HepG2 (cell line): ENCODE measurements at regions not wholly inside any gene's neighbourhood (a gene's known extent, or its start where the extent isn't known, plus 50 kb on each side); places are given as distances from the start of the nearest gene placed in this dataset.

Source experiments
- ATAC-seq: fragments of 200-7000 bp; cut with Tn5 transposase; 3 replicates; pipeline ENCODE4 v1.9.1; 2020; ENCODE audit warnings: mild to moderate bottlenecking, moderate library complexity
- BruUV-seq: library from RNA; stranded (reverse); fragments of 400-500 nt; replicated peaks from 2 replicates; lab custom pipeline; 2021; lab: Mats Ljungman, UMichigan
- CTCF ChIA-PET: fragments of 300-600 bp; formaldehyde crosslinking; extraction: SDS; loops from one replicate; lab custom pipeline; 2021; ENCODE audit warnings: low total read pairs, inconsistent platforms, low intra/inter-chr PET ratio; lab: Yijun Ruan, JAX
- POLR2A ChIA-PET: fragments of 350-600 bp; sonication (Branson Sonifier 250); formaldehyde crosslinking; loops from one replicate; lab custom pipeline; 2020; ENCODE audit warnings: antibody characterized with exemption, inconsistent platforms; lab: Yijun Ruan, JAX
- DNase-seq: peaks from one replicate; pipeline ENCODE4 v3.0.0-alpha.2; 2015; ENCODE audit warnings: low spot score
- FAIRE-seq: peaks from 3 replicates; lab custom pipeline; 2011; peaks lifted over from hg19 to GRCh38; lab: Jason Lieb, UNC
- H2AFZ ChIP-seq: one replicate; pipeline ENCODE4 v1.6.1; 2011; ENCODE audit warnings: low read length, inconsistent platforms
- H3K27ac ChIP-seq: fragments of 300-600 bp; 3 replicates; pipeline ENCODE4 v1.8.0; 2011; ENCODE audit warnings: mixed run types, mild to moderate bottlenecking, mixed read lengths, low read length, inconsistent platforms; ENCODE audit not compliant: insufficient read depth; ENCODE audit errors: extremely low read length
- H3K27me3 ChIP-seq, 2 experiments: fragments of 200-600 bp in 1 of 2; 2 replicates in 1 of 2; 3 replicates in 1 of 2; pipeline versions ENCODE4 v1.6.0 to v1.8.0; 2011; ENCODE audit warnings: low read length in 2 of 2, mild to moderate bottlenecking in 2 of 2, moderate library complexity in 2 of 2, inconsistent platforms in 1 of 2; ENCODE audit not compliant: insufficient read depth in 2 of 2, control insufficient read depth in 1 of 2
- H3K36me3 ChIP-seq, 2 experiments: fragments of 200-600 bp in 1 of 2; replicated peaks in 1 of 2; 2 replicates in 1 of 2; 3 replicates in 1 of 2; pipeline versions ENCODE4 v1.5.1 to v1.8.0; 2011; ENCODE audit warnings: low read length in 2 of 2, inconsistent platforms in 1 of 2; ENCODE audit not compliant: insufficient read depth in 2 of 2, control insufficient read depth in 1 of 2
- H3K4me1 ChIP-seq: 2 replicates; pipeline ENCODE4 v1.5.1; 2012; ENCODE audit warnings: low read length, inconsistent platforms; ENCODE audit not compliant: insufficient read depth
- H3K4me2 ChIP-seq: 2 replicates; pipeline ENCODE4 v1.6.0; 2011; ENCODE audit warnings: low read depth, low read length, inconsistent platforms
- H3K4me3 ChIP-seq, 3 experiments: fragments of 200-600 bp in 1 of 3; sonication (generic), shearing (Covaris generic) in 1 of 3; replicated peaks in 1 of 3; 2 replicates each; pipeline ENCODE4 v1.5.1; 2011 to 2016; ENCODE audit warnings: low read length in 3 of 3, inconsistent platforms in 2 of 3, low read depth in 2 of 3, mild to moderate bottlenecking in 2 of 3, control low read depth in 1 of 3, mixed read lengths in 1 of 3; ENCODE audit not compliant: insufficient read depth in 1 of 3
- H3K79me2 ChIP-seq: one replicate; pipeline ENCODE4 v1.6.1; 2011; ENCODE audit warnings: low read length, inconsistent platforms; ENCODE audit not compliant: insufficient read depth
- H3K9ac ChIP-seq: 2 replicates; pipeline ENCODE4 v1.6.0; 2011; ENCODE audit warnings: mild to moderate bottlenecking, low read depth, low read length, inconsistent platforms; ENCODE audit not compliant: insufficient read depth
- H3K9me3 ChIP-seq: 2 replicates; pipeline ENCODE4 v1.5.1; 2012; ENCODE audit warnings: mild to moderate bottlenecking, low read length
- H4K20me1 ChIP-seq: 2 replicates; pipeline ENCODE4 v1.6.0; 2011; ENCODE audit warnings: inconsistent platforms, mild to moderate bottlenecking, low read length, moderate library complexity; ENCODE audit not compliant: insufficient read depth
- HCFC1 ChIP-seq: fragments of 150-350 bp; IDR thresholded peaks from 2 replicates; pipeline ENCODE4 v1.6.1; 2014; ENCODE audit warnings: low read depth, low read length
- HHEX ChIP-seq: IDR thresholded peaks from 2 replicates; pipeline ENCODE4 v1.6.1; 2016; ENCODE audit warnings: control low read depth
- MYNN ChIP-seq: sonication (generic); formaldehyde crosslinking; IDR thresholded peaks from 2 replicates; pipeline ENCODE4 v1.4.0; 2020; ENCODE audit warnings: mild to moderate bottlenecking, low read depth, missing genetic modification reagents
- NONO ChIP-seq, 2 experiments: fragments of 450-650 bp in 1 of 2; sonication (generic) in 1 of 2; formaldehyde crosslinking in 1 of 2; IDR thresholded peaks in 1 of 2; conservative IDR thresholded peaks in 1 of 2; 2 replicates each; pipeline versions ENCODE4 v1.6.1 to v1.8.0; 2017 to 2022; ENCODE audit warnings: mild to moderate bottlenecking in 1 of 2, missing genetic modification reagents in 1 of 2, moderate library complexity in 1 of 2
- SCMH1 ChIP-seq: sonication (generic); formaldehyde crosslinking; IDR thresholded peaks from 2 replicates; pipeline ENCODE4 v1.9.0; 2021; ENCODE audit warnings: missing genetic modification reagents, mild to moderate bottlenecking, borderline replicate concordance
- SP4 ChIP-seq: sonication (generic); formaldehyde crosslinking; IDR thresholded peaks from 2 replicates; pipeline ENCODE4 v1.8.1; 2023; ENCODE audit warnings: mild to moderate bottlenecking, missing genetic modification reagents
- TP53 ChIP-seq: sonication (generic); formaldehyde crosslinking; conservative IDR thresholded peaks from 2 replicates; pipeline ENCODE4 v1.4.0; 2020; ENCODE audit warnings: missing genetic modification reagents
- ZNF234 ChIP-seq: sonication (generic); formaldehyde crosslinking; conservative IDR thresholded peaks from 2 replicates; pipeline ENCODE4 v1.5.1; 2020; ENCODE audit warnings: mild to moderate bottlenecking, missing genetic modification reagents
- ZNF333 ChIP-seq: sonication (generic); formaldehyde crosslinking; IDR thresholded peaks from 2 replicates; pipeline ENCODE4 v1.4.0; 2020; ENCODE audit warnings: mild to moderate bottlenecking, missing genetic modification reagents, borderline replicate concordance
- ZNF335 ChIP-seq: sonication (generic); formaldehyde crosslinking; IDR thresholded peaks from 2 replicates; pipeline ENCODE4 v1.4.0; 2020; ENCODE audit warnings: missing genetic modification reagents
- ZNF367 ChIP-seq: sonication (generic); formaldehyde crosslinking; IDR thresholded peaks from 2 replicates; pipeline ENCODE4 v1.4.0; 2020; ENCODE audit warnings: missing genetic modification reagents, borderline replicate concordance
- ZNF547 ChIP-seq: sonication (generic); formaldehyde crosslinking; IDR thresholded peaks from 2 replicates; pipeline ENCODE4 v1.5.1; 2020; ENCODE audit warnings: mild to moderate bottlenecking, missing genetic modification reagents
- WGBS: methylation state at CpG from one replicate; pipeline ENCODE4 v1.1.6; 2017; ENCODE audit warnings: low lambda C conversion rate; 5-methylcytosine and 5-hydroxymethylcytosine counted together
- in situ Hi-C: cut with HindIII; loops from 2 replicates; pipeline ENCODE4 v1.10.0; 2017; ENCODE audit warnings: low pct_unique_long_range_greater_than_20kb; ENCODE audit not compliant: extremely low pct_ligation_motif_present
- intact Hi-C: fragments of 100-400 bp; cut with micrococcal nuclease; formaldehyde crosslinking; loops from one replicate; pipeline ENCODE4 v1.10.0; 2022; ENCODE audit not compliant: unreplicated experiment
- TF ChIP-seq, protein P1 (sequence below), 2 experiments: sonication (generic) in 1 of 2; formaldehyde crosslinking in 1 of 2; IDR thresholded peaks; 2 replicates each; pipeline versions ENCODE4 v1.6.1 to v1.9.0; 2014 to 2022; ENCODE audit warnings: antibody characterized with exemption in 1 of 2, borderline replicate concordance in 1 of 2, inconsistent platforms in 1 of 2, low read depth in 1 of 2, missing genetic modification reagents in 1 of 2
- TF ChIP-seq, protein P2 (sequence below): sonication (generic); formaldehyde crosslinking; IDR thresholded peaks from 2 replicates; pipeline ENCODE4 v1.4.0; 2020; ENCODE audit warnings: mild to moderate bottlenecking, missing genetic modification reagents, borderline replicate concordance

DNA sequence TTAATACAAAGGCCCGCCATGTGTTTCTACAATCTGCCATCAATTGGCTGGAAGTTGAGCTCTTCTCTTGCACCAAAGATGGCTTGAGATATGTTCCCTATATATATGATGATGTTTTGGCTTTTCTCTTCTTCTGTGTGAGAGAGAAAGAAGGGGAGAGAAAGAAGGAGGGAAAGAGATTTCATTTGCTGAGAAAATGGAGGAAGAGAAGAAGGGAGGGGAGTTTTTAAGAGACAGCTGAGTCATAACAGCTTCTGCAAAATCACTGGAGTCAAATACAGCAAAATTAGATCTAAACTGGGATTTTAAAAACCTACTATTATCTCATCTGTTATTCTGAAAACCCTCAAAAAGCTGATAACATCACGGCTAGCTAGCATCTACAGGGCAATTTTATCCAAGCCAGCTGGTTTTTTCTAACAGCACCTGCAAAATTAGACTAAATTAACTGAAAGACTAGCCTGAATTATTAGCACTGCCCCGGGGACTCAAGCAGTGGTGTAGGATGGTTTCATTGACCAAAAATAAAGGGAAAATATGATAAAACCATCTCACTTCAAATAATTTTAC lies 647.6 kb upstream of the ACTRT1 start:
- no peak overlapping the region for H2AFZ ChIP-seq
- no peaks in the 10 kb centered on the region for H3K9me3 ChIP-seq
- TF ChIP-seq, protein P1, sequence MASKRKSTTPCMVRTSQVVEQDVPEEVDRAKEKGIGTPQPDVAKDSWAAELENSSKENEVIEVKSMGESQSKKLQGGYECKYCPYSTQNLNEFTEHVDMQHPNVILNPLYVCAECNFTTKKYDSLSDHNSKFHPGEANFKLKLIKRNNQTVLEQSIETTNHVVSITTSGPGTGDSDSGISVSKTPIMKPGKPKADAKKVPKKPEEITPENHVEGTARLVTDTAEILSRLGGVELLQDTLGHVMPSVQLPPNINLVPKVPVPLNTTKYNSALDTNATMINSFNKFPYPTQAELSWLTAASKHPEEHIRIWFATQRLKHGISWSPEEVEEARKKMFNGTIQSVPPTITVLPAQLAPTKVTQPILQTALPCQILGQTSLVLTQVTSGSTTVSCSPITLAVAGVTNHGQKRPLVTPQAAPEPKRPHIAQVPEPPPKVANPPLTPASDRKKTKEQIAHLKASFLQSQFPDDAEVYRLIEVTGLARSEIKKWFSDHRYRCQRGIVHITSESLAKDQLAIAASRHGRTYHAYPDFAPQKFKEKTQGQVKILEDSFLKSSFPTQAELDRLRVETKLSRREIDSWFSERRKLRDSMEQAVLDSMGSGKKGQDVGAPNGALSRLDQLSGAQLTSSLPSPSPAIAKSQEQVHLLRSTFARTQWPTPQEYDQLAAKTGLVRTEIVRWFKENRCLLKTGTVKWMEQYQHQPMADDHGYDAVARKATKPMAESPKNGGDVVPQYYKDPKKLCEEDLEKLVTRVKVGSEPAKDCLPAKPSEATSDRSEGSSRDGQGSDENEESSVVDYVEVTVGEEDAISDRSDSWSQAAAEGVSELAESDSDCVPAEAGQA (IDR thresholded peaks at IDR 0.05; ENCODE audit: low read depth) = no peak
- TF ChIP-seq, protein P1 (CRISPR knock-in tag; IDR thresholded peaks at IDR 0.05; ENCODE audit: borderline replicate concordance) = no peak
- TF ChIP-seq TP53 (CRISPR knock-in tag) = no peak
- no peak for TF ChIP-seq MYNN (CRISPR knock-in tag)
- no peak for TF ChIP-seq ZNF547 (CRISPR knock-in tag)
- TF ChIP-seq ZNF367 (CRISPR knock-in tag) = no peak
- TF ChIP-seq SP4 (CRISPR knock-in tag) = no peak
- TF ChIP-seq, protein P2, sequence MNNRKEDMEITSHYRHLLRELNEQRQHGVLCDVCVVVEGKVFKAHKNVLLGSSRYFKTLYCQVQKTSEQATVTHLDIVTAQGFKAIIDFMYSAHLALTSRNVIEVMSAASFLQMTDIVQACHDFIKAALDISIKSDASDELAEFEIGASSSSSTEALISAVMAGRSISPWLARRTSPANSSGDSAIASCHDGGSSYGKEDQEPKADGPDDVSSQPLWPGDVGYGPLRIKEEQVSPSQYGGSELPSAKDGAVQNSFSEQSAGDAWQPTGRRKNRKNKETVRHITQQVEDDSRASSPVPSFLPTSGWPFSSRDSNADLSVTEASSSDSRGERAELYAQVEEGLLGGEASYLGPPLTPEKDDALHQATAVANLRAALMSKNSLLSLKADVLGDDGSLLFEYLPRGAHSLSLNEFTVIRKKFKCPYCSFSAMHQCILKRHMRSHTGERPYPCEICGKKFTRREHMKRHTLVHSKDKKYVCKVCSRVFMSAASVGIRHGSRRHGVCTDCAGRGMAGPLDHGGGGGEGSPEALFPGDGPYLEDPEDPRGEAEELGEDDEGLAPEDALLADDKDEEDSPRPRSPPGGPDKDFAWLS = no peak
- TF ChIP-seq HCFC1 = no peak
- no peak for TF ChIP-seq NONO (IDR thresholded peaks at IDR 0.05)
- no peak for TF ChIP-seq NONO (CRISPR knock-in tag; conservative IDR thresholded peaks at IDR 0.05)
- TF ChIP-seq ZNF335 (CRISPR knock-in tag) = no peak
- TF ChIP-seq HHEX (CRISPR knock-in tag) = no peak
- no peak for TF ChIP-seq ZNF333 (CRISPR knock-in tag)
- TF ChIP-seq ZNF234 (CRISPR knock-in tag) = no peak
- TF ChIP-seq SCMH1 (CRISPR knock-in tag) = no peak
- in situ Hi-C loops (no loop called here), intact Hi-C loops (no loop called here)
- BruUV-seq = no TSS peak
- ChIA-PET CTCF (no interaction called here), POLR2A (no interaction called here)
- FAIRE-seq = no peak
- no peak overlapping the region for H3K4me3 ChIP-seq
- no peak overlapping the region for H3K27ac ChIP-seq
- no peaks in the 10 kb centered on the region for H3K79me2 ChIP-seq
- no peak overlapping the region for H3K4me2 ChIP-seq
- no peaks in the 10 kb centered on the region for H3K27me3 ChIP-seq
- H3K9ac ChIP-seq = no peak overlapping the region
- H3K36me3 ChIP-seq = no peaks in the 10 kb centered on the region
- H4K20me1 ChIP-seq = no peaks in the 10 kb centered on the region
- no peak for DNase-seq
- no peak for ATAC-seq
- 27% methylated on average over 3 of the region's 3 CpGs for WGBS
- no peaks in the 10 kb centered on the region for H3K4me1 ChIP-seq
